Activated T-cell treated with anti-CD3 and anti-CD28 coated beads, Interleukin-2, amount 50 U/mL, for 72 hours (primary cell): ENCODE measurements at regions not wholly inside any gene's neighbourhood (a gene's known extent, or its start where the extent isn't known, plus 50 kb on each side); places are given as distances from the start of the nearest gene placed in this dataset.

Source experiments
- ATAC-seq, 2 donors: fragments of 150-1000 bp; cut with Tn5 transposase; replicated peaks in 1 of 2; 2 replicates each; pipeline ENCODE4 v1.10.0; 2021; ENCODE audit warnings: moderate library complexity in 2 of 2, mild to moderate bottlenecking in 1 of 2
- DNase-seq, 2 donors: peaks; one replicate each; pipeline ENCODE4 v3.0.0; 2021 to 2022; ENCODE audit warnings: mixed read lengths in 1 of 2
- H3K27ac Mint-ChIP-seq: one replicate; pipeline ENCODE4 v1.8.0; 2022; ENCODE audit warnings: mild to moderate bottlenecking, moderate library complexity, mixed read lengths
- H3K27me3 Mint-ChIP-seq: one replicate; pipeline ENCODE4 v1.8.0; 2022; ENCODE audit warnings: low read depth, mixed read lengths
- H3K36me3 Mint-ChIP-seq, 2 donors: one replicate each; pipeline ENCODE4 v1.8.0; 2022; ENCODE audit warnings: mixed read lengths in 2 of 2, mild to moderate bottlenecking in 1 of 2; ENCODE audit not compliant: insufficient read depth in 2 of 2
- H3K4me1 Mint-ChIP-seq: one replicate; pipeline ENCODE4 v1.8.0; 2022; ENCODE audit warnings: low read depth, mixed read lengths
- H3K4me3 Mint-ChIP-seq, 2 donors: one replicate each; pipeline ENCODE4 v1.8.0; 2022; ENCODE audit warnings: mild to moderate bottlenecking in 2 of 2, mixed read lengths in 2 of 2, moderate library complexity in 2 of 2
- H3K9me3 Mint-ChIP-seq, 2 donors: one replicate each; pipeline ENCODE4 v1.8.0; 2022; ENCODE audit warnings: mixed read lengths in 2 of 2

DNA sequence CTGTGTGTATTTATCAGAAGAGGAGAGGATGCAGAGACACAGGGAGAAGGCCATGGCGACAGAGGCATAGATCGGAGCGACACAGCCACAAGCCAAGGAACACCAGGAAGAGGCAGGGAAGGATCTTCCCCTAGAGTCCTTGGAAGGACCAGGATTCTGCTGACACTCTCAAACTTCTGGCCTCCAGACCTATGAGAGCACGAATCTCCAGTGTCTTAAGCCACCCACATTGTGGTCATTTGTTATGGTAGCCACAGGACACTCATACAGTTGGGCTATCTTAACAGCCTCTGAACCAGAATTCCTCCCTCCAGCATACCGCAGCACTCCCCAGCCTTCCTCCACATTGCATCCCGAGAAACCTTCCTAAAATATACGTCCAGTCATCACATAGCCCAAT lies 367.0 kb upstream of the MGMT start:
- no peaks in the 10 kb centered on the region for H3K36me3 Mint-ChIP-seq
- no peak for DNase-seq

DNA sequence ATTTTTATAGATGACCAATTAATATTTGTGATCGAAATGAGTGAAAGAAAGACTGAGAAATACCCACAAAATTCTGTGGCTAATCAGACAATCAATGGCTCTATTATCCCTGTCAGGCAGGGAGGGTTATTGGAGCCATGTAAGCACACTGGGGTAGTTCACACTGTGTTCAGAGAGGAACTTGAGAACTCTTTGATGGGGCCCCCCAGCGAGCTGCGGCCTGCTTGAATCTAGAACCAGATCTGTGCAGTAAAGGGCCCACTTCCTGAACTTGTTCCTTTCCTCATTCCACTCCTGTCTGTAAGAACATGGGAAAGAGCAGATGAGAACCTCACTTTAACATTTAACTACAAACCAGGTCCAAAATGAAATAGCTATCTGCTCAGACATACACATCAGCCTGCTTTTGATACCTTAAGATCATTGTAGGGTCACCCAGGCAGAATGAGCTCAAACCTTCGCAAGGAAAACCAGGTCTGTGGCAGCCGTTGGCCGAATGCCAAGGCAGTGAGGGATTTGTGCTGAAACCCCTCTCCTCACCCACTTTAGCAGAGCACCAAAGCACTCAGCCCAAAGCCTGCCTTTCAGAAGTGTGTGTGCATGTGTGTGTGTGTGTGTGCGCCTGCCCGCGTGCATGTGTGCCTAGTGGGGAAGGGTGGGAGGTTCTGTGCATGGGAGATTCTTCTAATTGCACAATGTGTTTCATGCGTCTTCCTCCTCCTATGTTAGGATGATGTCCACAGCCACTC lies 365.6 kb upstream of the MGMT start:
- Mint-ChIP-seq H3K9me3 (no peaks in the 10 kb centered on the region), H3K36me3 (no peaks in the 10 kb centered on the region), H3K4me1 (peaks cover 25% of the 10 kb centered on the region), H3K27me3 (no peaks in the 10 kb centered on the region), H3K4me3 (no peak overlapping the region), H3K27ac (no peak overlapping the region)
- peak in 1 of 2 donors; percentile 19 for ATAC-seq
- no peak for DNase-seq

More for the DNA sequence above, 367.0 kb upstream of the MGMT start:
- H3K27me3 Mint-ChIP-seq: no peaks in the 10 kb centered on the region
- no peak overlapping the region for H3K4me3 Mint-ChIP-seq
- H3K4me1 Mint-ChIP-seq: peaks cover 14% of the 10 kb centered on the region
- H3K9me3 Mint-ChIP-seq: no peaks in the 10 kb centered on the region
- ATAC-seq: no peak
- H3K27ac Mint-ChIP-seq: no peak overlapping the region

DNA sequence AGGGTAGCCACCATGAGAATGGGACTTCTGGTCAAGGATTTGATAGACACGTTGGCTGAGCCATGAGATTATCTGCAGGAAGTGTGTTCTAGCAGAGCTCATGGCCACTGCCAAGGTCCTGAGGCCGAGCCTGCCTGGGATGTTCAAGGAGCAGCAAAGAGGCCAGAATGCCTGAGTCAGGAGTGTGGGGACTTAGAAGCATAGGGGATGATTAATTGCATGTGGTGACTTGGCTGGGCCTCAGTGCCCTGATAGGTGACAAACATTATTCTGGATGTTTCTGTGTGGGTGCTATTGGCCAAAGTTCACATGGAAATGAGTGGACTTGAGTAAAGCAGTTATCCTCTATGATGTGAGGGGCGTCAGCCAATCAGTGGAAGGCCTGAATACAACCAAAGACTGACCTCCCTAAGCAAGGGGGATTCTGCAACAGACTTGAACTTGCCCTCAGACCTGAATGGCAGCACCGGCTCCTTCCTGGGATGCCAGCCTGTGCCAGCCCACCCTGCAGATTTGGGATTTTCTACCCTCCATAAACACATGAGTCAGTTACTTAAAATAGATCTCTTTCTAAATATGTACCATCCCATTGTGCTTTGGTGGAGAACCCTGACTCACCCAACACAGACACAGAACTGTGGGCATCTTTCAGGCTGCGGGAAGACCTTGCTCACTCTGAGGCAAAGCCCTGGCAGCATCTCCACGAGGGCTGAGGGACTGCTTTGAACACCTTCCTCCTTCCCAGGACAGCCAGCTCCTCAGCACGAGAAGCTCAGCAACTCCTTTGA lies 363.9 kb upstream of the MGMT start:
- Mint-ChIP-seq H3K4me1 (peaks cover 25% of the 10 kb centered on the region), H3K27me3 (no peaks in the 10 kb centered on the region), H3K36me3 (no peaks in the 10 kb centered on the region), H3K27ac (no peak overlapping the region), H3K4me3 (no peak overlapping the region), H3K9me3 (peaks cover 0 to 3% of the 10 kb centered on the region in 2 donors)
- no peak for ATAC-seq
- DNase-seq: no peak

DNA sequence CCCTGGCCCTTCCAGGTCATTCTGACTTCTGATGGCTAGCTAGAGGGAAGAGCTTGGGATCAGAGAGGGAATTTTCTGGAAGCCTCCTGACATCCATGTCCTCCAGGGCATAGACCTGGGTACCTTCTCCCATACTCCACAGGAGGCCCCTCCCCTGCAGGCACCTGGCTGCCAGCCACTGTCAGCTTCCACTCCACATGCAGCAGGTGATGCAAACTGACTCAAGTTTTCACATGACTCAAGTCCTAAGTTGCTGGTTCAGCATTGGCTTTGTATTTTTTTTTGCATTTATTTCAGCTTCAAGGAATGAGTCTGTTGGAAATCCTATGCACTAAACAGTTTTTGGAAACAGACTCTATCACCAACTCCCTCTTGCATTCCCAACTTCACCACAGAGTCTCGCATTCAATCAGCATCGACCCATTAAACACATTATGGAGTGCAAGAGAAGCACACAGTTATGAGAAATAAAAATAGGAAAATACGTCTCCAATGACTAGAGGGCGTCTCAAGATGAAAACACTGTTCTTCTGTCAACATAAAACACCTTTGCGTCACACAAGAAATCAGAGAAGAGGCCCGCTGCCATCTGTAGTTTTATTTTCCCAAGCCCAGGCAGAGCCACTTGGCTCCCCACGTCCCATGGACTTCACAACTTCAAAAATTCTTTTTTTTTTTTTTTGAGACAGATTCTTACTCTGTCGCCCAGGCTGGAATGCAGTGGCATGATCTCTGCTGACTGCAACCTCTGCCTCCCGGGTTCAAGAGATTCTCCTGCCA lies 362.6 kb upstream of the MGMT start:
- no peak overlapping the region for H3K4me3 Mint-ChIP-seq
- peak in 1 of 2 donors; percentile 64 for ATAC-seq
- H3K9me3 Mint-ChIP-seq: peaks cover 0 to 3% of the 10 kb centered on the region in 2 donors
- no peaks in the 10 kb centered on the region for H3K27me3 Mint-ChIP-seq
- peaks cover 25% of the 10 kb centered on the region for H3K4me1 Mint-ChIP-seq
- H3K36me3 Mint-ChIP-seq: no peaks in the 10 kb centered on the region
- H3K27ac Mint-ChIP-seq: no peak overlapping the region
- no peak for DNase-seq

DNA sequence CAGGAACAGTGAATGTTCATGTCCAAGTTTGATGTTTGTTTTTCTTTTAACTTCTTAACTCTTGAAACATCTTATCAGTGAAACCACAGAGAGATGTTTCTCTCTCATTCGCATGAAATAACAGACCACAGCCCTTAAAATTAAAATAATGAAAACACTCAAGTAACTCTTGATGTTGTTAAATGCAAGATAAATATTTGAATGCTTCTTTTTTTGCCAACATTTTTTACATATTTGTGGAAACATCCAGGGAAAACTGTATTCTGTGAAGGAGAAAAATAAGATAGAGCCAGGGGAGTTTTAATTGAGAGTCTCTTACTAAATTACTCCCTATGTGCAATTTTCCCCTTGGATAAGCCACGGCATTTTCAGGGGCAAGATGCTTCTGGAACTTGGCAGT lies 361.8 kb upstream of the MGMT start:
- Mint-ChIP-seq H3K27ac (no peak overlapping the region), H3K4me3 (no peak overlapping the region), H3K9me3 (peaks cover 0 to 3% of the 10 kb centered on the region in 2 donors), H3K4me1 (peaks cover 25% of the 10 kb centered on the region), H3K36me3 (no peaks in the 10 kb centered on the region), H3K27me3 (no peaks in the 10 kb centered on the region)
- ATAC-seq (no peak), DNase-seq (no peak)

DNA sequence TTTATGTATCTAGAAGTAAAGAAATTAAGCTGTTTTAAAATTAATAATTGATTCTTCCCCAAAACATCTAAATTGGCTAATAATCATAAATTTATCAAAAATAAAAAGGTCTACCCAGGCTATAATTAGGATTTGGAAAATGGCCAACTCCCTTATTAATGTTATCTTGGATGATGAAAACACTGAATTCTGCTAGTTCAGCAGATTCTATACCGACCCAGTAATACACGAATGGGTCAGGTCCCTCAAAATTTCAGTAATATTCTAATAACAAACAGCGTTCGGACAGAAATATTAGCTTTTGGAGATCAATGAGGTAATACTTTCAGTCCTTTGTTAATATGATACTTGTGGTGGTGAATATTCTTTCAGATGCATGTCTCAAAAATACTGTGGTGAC lies 360.7 kb upstream of the MGMT start:
- no peak for ATAC-seq
- no peak for DNase-seq
- Mint-ChIP-seq H3K9me3 (peaks cover 0 to 3% of the 10 kb centered on the region in 2 donors), H3K27ac (no peak overlapping the region), H3K27me3 (no peaks in the 10 kb centered on the region), H3K4me1 (peaks cover 25% of the 10 kb centered on the region), H3K36me3 (no peaks in the 10 kb centered on the region), H3K4me3 (no peak overlapping the region)

DNA sequence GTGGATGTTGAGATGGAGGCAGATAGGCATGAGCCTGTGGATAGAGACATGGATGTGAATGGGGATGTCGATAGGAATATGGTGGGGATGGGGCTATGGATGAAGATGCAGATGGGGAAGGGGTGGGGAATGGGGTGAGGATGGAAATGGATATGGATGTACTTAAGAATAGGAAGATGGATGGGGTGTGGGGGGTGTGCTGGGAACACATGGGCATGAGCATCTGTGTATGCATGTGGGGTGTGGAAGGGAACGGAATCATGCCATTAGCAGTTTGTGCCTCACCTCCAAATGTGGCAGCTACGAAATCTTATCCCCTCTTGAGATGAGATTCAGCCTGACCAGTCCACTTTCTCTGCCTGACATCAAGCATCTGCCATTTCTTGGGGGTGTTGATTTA lies 359.5 kb upstream of the MGMT start:
- DNase-seq: no peak
- H3K4me3 Mint-ChIP-seq: no peak overlapping the region
- H3K27ac Mint-ChIP-seq: no peak overlapping the region
- no peak for ATAC-seq
- no peaks in the 10 kb centered on the region for H3K36me3 Mint-ChIP-seq
- peaks cover 25% of the 10 kb centered on the region for H3K4me1 Mint-ChIP-seq
- peaks cover 0 to 3% of the 10 kb centered on the region in 2 donors for H3K9me3 Mint-ChIP-seq
- no peaks in the 10 kb centered on the region for H3K27me3 Mint-ChIP-seq

DNA sequence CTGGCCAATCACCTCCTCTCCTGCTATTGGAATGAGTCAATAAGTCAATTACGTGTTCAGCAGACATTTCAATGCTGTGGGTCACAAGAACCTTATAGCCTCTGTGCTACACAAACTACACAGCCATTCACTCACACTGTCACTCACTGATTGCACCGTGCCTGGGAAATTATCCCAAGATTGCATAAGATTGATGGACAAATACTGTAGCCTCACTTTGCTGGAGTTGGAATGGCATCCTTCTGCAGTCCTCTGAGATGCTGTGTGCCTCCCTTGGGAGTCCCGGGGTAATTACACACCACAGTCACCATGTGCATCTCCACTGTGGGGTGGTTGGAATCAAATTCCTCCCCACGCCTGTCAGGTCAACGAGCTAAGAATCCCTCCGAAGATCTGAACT lies 358.7 kb upstream of the MGMT start:
- H3K27ac Mint-ChIP-seq: no peak overlapping the region
- H3K4me1 Mint-ChIP-seq: peaks cover 24% of the 10 kb centered on the region
- DNase-seq (no peak), ATAC-seq (no peak)
- H3K9me3 Mint-ChIP-seq: peaks cover 0 to 3% of the 10 kb centered on the region in 2 donors
- H3K36me3 Mint-ChIP-seq: no peaks in the 10 kb centered on the region
- no peaks in the 10 kb centered on the region for H3K27me3 Mint-ChIP-seq
- H3K4me3 Mint-ChIP-seq: no peak overlapping the region

DNA sequence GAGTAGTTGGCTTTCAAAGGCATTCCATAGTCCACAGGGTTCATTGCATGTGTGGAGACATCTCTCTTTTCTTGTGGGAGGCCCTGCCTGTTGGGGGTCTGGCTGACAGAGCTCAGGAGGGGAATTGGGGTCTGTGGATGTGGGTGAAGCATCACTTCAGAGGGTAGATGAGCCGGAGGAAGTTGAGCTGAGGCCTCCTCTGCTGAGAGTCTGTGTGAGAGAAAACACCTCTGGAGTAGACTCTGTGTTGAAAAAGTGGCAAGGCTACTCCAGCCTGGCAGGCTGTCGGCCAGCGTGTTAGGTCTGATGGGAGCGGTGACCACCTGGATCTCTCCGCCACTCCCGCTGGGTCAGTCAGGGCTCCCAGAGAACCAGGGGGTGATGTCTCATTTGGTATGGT lies 358.0 kb upstream of the MGMT start:
- no peak overlapping the region for H3K27ac Mint-ChIP-seq
- H3K4me3 Mint-ChIP-seq: no peak overlapping the region
- H3K36me3 Mint-ChIP-seq: no peaks in the 10 kb centered on the region
- peaks cover 0 to 3% of the 10 kb centered on the region in 2 donors for H3K9me3 Mint-ChIP-seq
- peaks cover 19% of the 10 kb centered on the region for H3K4me1 Mint-ChIP-seq
- no peak for ATAC-seq
- DNase-seq: no peak
- H3K27me3 Mint-ChIP-seq: no peaks in the 10 kb centered on the region

DNA sequence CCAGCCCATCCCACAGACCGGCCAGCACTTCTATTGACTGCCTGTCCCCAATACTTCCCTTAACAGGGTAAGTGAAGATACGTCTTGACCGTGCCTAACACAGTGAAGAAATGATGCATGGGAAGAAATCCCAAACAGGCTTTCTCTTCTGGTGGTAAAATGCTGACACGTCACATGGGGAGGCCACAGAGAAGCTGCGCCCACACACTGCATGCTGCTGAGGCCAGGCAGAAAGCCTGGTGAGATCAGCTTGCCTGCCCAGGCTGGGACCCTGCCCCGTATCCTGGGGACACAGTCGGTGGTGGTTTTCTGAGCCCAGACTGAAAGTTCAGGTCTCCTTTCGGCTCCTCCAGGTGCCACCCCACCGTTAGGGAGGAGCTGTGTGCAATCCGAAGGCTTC lies 356.3 kb upstream of the MGMT start:
- Mint-ChIP-seq H3K27ac (no peak overlapping the region), H3K9me3 (peaks cover 0 to 3% of the 10 kb centered on the region in 2 donors), H3K36me3 (no peaks in the 10 kb centered on the region), H3K4me1 (peaks cover 3% of the 10 kb centered on the region), H3K4me3 (no peak overlapping the region), H3K27me3 (no peaks in the 10 kb centered on the region)
- no peak for ATAC-seq
- no peak for DNase-seq

DNA sequence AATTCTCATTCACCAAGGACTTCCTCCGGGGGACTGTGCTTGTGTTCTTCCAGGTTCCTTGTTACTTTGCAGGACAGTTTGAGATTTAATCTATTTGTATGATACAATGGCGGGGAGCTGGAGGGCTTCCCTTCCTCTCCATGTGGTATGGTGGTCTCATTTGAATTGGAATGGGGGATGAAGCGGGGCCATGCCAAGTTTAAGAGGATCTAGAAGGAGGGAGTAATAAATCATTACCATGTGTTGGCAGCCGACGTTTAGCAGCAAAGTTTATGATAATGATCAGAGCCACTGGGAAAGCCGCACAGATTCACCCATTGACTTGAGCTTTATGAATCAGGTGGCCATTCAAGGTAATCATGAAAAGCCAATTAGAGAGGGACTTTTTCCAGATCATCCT lies 355.1 kb upstream of the MGMT start:
- Mint-ChIP-seq H3K9me3 (peaks cover under 1 to 1% of the 10 kb centered on the region in 2 donors), H3K36me3 (no peaks in the 10 kb centered on the region), H3K4me1 (no peaks in the 10 kb centered on the region), H3K27ac (no peak overlapping the region), H3K27me3 (no peaks in the 10 kb centered on the region), H3K4me3 (no peak overlapping the region)
- no peak for DNase-seq
- no peak for ATAC-seq

DNA sequence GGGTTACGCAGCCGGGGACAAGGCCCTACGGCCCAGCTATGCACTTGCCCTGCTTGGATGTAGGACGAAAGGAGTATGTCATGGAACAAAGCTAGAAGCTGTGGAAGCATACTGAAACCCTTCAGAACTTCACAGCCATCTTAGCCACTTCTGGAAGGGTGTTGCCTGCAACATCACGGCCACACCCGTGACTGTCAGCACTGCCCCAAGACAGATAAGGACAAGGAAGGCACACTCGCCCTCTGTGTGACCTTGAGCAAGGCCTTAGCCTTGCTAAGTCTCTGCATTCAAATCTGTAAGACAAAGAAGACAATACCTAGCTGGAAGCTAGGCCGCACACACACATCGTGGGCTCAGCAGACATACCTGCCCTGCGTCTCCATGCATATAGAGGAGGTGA lies 352.5 kb upstream of the MGMT start:
- Mint-ChIP-seq H3K4me3 (no peak overlapping the region), H3K9me3 (peaks cover 0 to 2% of the 10 kb centered on the region in 2 donors), H3K36me3 (no peaks in the 10 kb centered on the region), H3K27ac (no peak overlapping the region), H3K4me1 (no peaks in the 10 kb centered on the region), H3K27me3 (no peaks in the 10 kb centered on the region)
- no peak for DNase-seq
- no peak for ATAC-seq

DNA sequence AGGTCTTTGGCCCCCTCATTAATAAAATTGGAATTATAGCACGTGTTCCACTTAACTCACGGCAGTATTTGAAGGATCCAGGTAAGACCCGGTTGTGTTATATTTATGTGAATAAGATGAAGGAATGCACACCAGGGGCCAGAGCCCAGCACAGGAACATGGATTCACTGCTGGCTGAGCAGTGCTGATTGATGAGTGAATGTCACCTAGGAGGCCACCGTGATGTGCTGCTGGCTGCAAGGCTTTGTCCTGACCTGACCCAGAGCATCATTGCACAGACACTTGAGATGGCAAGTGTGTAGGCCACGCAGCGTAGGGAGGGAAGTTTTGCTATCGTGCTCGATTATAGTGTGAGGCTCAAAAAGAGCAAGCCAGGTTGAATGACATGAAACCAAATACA lies 350.7 kb upstream of the MGMT start:
- Mint-ChIP-seq H3K27me3 (no peaks in the 10 kb centered on the region), H3K4me1 (peaks cover 4% of the 10 kb centered on the region), H3K27ac (no peak overlapping the region), H3K36me3 (no peaks in the 10 kb centered on the region), H3K9me3 (peaks cover 0 to 2% of the 10 kb centered on the region in 2 donors), H3K4me3 (no peak overlapping the region)
- ATAC-seq (no peak), DNase-seq (no peak)
